Breast epithelium (tissue), 3 donors: ENCODE measurements at regions not wholly inside any gene's neighbourhood (a gene's known extent, or its start where the extent isn't known, plus 50 kb on each side); places are given as distances from the start of the nearest gene placed in this dataset.

ENCODE experiments used
- CTCF ChIP-seq, 3 donors: fragments of 450-650 bp; IDR thresholded peaks; one replicate each; pipeline ENCODE4 v1.5.1; 2016 to 2017; ENCODE audit warnings: antibody characterized with exemption in 3 of 3, mild to moderate bottlenecking in 3 of 3, moderate library complexity in 3 of 3
- POLR2A ChIP-seq: fragments of 450-650 bp; IDR thresholded peaks from one replicate; pipeline ENCODE4 v1.6.1; 2016; ENCODE audit warnings: antibody characterized with exemption, mild to moderate bottlenecking, moderate library complexity

- TF ChIP-seq CTCF (IDR thresholded peaks at IDR 0.05) (no peak), POLR2A (no peak)
Measured at GRCh38 chr6:16832043-16832567, 70.8 kb upstream of the ATXN1 start.
